HEK293 (cell line): ENCODE measurements at regions not wholly inside any gene's neighbourhood (a gene's known extent, or its start where the extent isn't known, plus 50 kb on each side); places are given as distances from the start of the nearest gene placed in this dataset.

Experiments
- KLF9 ChIP-seq: fragments of 450-650 bp; formaldehyde crosslinking; IDR thresholded peaks from 2 replicates; pipeline ENCODE4 v1.5.1; 2016; ENCODE audit warnings: missing biosample characterization, missing genetic modification characterization, low read depth
- MYNN ChIP-seq: fragments of 450-650 bp; formaldehyde crosslinking; IDR thresholded peaks from 2 replicates; pipeline ENCODE4 v1.5.1; 2016; ENCODE audit warnings: missing biosample characterization, missing genetic modification characterization, borderline replicate concordance
- ZNF24 ChIP-seq: fragments of 450-650 bp; formaldehyde crosslinking; IDR thresholded peaks from 2 replicates; pipeline ENCODE4 v1.5.1; 2016; ENCODE audit warnings: missing biosample characterization, missing genetic modification characterization
- ZNF580 ChIP-seq: fragments of 450-650 bp; formaldehyde crosslinking; IDR thresholded peaks from 2 replicates; pipeline ENCODE4 v1.5.1; 2016; ENCODE audit warnings: missing biosample characterization, missing genetic modification characterization
- ZNF843 ChIP-seq: fragments of 450-650 bp; formaldehyde crosslinking; IDR thresholded peaks from 2 replicates; pipeline ENCODE4 v1.5.1; 2016; ENCODE audit warnings: missing biosample characterization, missing genetic modification characterization

GRCh38 chr7:156139633-156140032 lies 327.4 kb upstream of the SHH start:
- TF ChIP-seq ZNF843 (tag by site-specific recombination), result no peak
- TF ChIP-seq ZNF580 (tag by site-specific recombination), result no peak
- no peak for TF ChIP-seq KLF9 (tag by site-specific recombination)
- TF ChIP-seq ZNF24 (tag by site-specific recombination), result no peak
- no peak for TF ChIP-seq MYNN (tag by site-specific recombination)
